ENCODE measurements at regions not wholly inside any gene's neighbourhood (a gene's known extent, or its start where the extent isn't known, plus 50 kb on each side); places are given as distances from the start of the nearest gene placed in this dataset.

GRCh38 chr3:153599685-153600084 is 437.7 kb downstream of the RAP2B start:
- Histone ChIP-seq H3K9me1 (replicated peaks; ENCODE audit: control insufficient read depth, extremely low read depth, insufficient read depth, low read length) (no peaks in the 10 kb centered on the region), H3K27ac (ENCODE audit: insufficient read depth, low read depth, low read length) (peak overlapping the region; percentile 70), H3K4me1 (ENCODE audit: control insufficient read depth, extremely low read depth, insufficient read depth, low read length) (peaks cover 30% of the 10 kb centered on the region), H4K20me1 (replicated peaks; ENCODE audit: control insufficient read depth, extremely low read depth, insufficient read depth, low read length) (no peaks in the 10 kb centered on the region), H3K9ac (replicated peaks; ENCODE audit: extremely low read depth, insufficient read depth, low read length) (no peak overlapping the region), H2AFZ (ENCODE audit: low read depth, low read length) (peak overlapping the region; percentile 89), H3K4me2 (ENCODE audit: insufficient read depth, low read length) (peak overlapping the region; percentile 34), H3K27me3 (ENCODE audit: control insufficient read depth in 2 of 2, insufficient read depth in 2 of 2, low read length in 2 of 2) (no peaks in the 10 kb centered on the region), H3K9me3 (replicated peaks; ENCODE audit: control insufficient read depth, insufficient read depth, low read length) (no peaks in the 10 kb centered on the region), H3K79me2 (ENCODE audit: control insufficient read depth, insufficient read depth, low read length) (no peaks in the 10 kb centered on the region), H3K36me3 (ENCODE audit: control insufficient read depth in 2 of 2, extremely low read depth in 1 of 2, insufficient read depth in 2 of 2, low read length in 2 of 2) (no peaks in the 10 kb centered on the region), H3K4me3 (replicated peaks in 1 of 3; ENCODE audit: insufficient read depth in 1 of 3, low read depth in 1 of 3, low read length in 3 of 3) (no peak overlapping the region)
- TF ChIP-seq GATA2 (IDR thresholded peaks at IDR 0.05; ENCODE audit: insufficient read depth, insufficient read length, low read depth, low read length) (peak; percentile 76), JUN (IDR thresholded peaks at IDR 0.05; ENCODE audit: borderline replicate concordance, insufficient read depth, insufficient read length, low read depth) (no peak), MAX (IDR thresholded peaks at IDR 0.05; ENCODE audit: insufficient read depth, insufficient read length) (no peak), FOS (IDR thresholded peaks at IDR 0.05; ENCODE audit: borderline replicate concordance, insufficient read depth, low read length) (peak; percentile 87), POLR2AphosphoS5 (IDR thresholded peaks at IDR 0.05; ENCODE audit: insufficient read depth, low read depth, low read length) (peak; percentile 45)
- dilution Hi-C loops (cut with MboI; ENCODE audit: extremely low pct_ligation_motif_present, low sequenced_read_pairs) (no loop called here), intact Hi-C loops (cut with micrococcal nuclease) (loop anchor here (2.0 to 10.0 kb wide), 2 partner anchors 169 to 305 kb away; no protein-coding TSS in a partner anchor)
- DNase-seq (ENCODE audit: low read depth, low spot score): peak; percentile 87
- BruUV-seq (replicated peaks): no TSS peak
- ChIA-PET POLR2A (no interaction called here), CTCF (interaction anchor here (0.7 to 1.7 kb wide), 4 partner anchors 32 to 434 kb away, joined by 3 to 4 read pairs (median 3); no protein-coding TSS in a partner anchor)
- peak; percentile 88 for FAIRE-seq

GRCh38 chr3:153600896-153601295 is 438.9 kb downstream of the RAP2B start:
- POLR2A ChIA-PET: interaction anchor here (0.6 kb wide), 1 partner anchor 11 kb away, joined by 6 read pairs; no protein-coding TSS in a partner anchor
- BruUV-seq (replicated peaks): no TSS peak
- Histone ChIP-seq H3K4me1 (ENCODE audit: control insufficient read depth, extremely low read depth, insufficient read depth, low read length) (peaks cover 30% of the 10 kb centered on the region), H3K36me3 (ENCODE audit: control insufficient read depth in 2 of 2, extremely low read depth in 1 of 2, insufficient read depth in 2 of 2, low read length in 2 of 2) (no peaks in the 10 kb centered on the region), H3K27ac (ENCODE audit: insufficient read depth, low read depth, low read length) (peak overlapping the region; percentile 69), H3K9ac (replicated peaks; ENCODE audit: extremely low read depth, insufficient read depth, low read length) (no peak overlapping the region), H3K9me1 (replicated peaks; ENCODE audit: control insufficient read depth, extremely low read depth, insufficient read depth, low read length) (no peaks in the 10 kb centered on the region), H3K27me3 (ENCODE audit: control insufficient read depth in 2 of 2, insufficient read depth in 2 of 2, low read length in 2 of 2) (no peaks in the 10 kb centered on the region), H4K20me1 (replicated peaks; ENCODE audit: control insufficient read depth, extremely low read depth, insufficient read depth, low read length) (no peaks in the 10 kb centered on the region), H3K4me2 (ENCODE audit: insufficient read depth, low read length) (peak overlapping the region; percentile 65), H3K9me3 (replicated peaks; ENCODE audit: control insufficient read depth, insufficient read depth, low read length) (no peaks in the 10 kb centered on the region), H3K79me2 (ENCODE audit: control insufficient read depth, insufficient read depth, low read length) (no peaks in the 10 kb centered on the region), H2AFZ (ENCODE audit: low read depth, low read length) (no peak overlapping the region), H3K4me3 (replicated peaks in 1 of 3; ENCODE audit: insufficient read depth in 1 of 3, low read depth in 1 of 3, low read length in 3 of 3) (no peak overlapping the region)
- dilution Hi-C loops (cut with MboI; ENCODE audit: extremely low pct_ligation_motif_present, low sequenced_read_pairs): no loop called here
- intact Hi-C loops (cut with micrococcal nuclease): loop anchor here (1.0 to 2.0 kb wide), 2 partner anchors 27 to 168 kb away; no protein-coding TSS in a partner anchor
- FAIRE-seq: no peak
- CTCF ChIA-PET: interaction anchor here (0.6 to 1.7 kb wide), 4 partner anchors 10 to 558 kb away, joined by 3 to 6 read pairs (median 4); no protein-coding TSS in a partner anchor
- TF ChIP-seq FOS (IDR thresholded peaks at IDR 0.05; ENCODE audit: borderline replicate concordance, insufficient read depth, low read length) (no peak), EZH2 (IDR thresholded peaks at IDR 0.05; ENCODE audit: borderline replicate concordance, low read depth, low read length, severe bottlenecking) (no peak), CTCF (IDR thresholded peaks at IDR 0.05; ENCODE audit: extremely low read depth in 1 of 2, insufficient read depth in 1 of 2, low read depth in 1 of 2, low read length in 2 of 2) (no peak), POLR2AphosphoS5 (IDR thresholded peaks at IDR 0.05; ENCODE audit: insufficient read depth, low read depth, low read length) (no peak)
- DNase-seq (ENCODE audit: low read depth, low spot score): no peak
